ENCODE measurements at regions not wholly inside any gene's neighbourhood (a gene's known extent, or its start where the extent isn't known, plus 50 kb on each side); places are given as distances from the start of the nearest gene placed in this dataset.

- TF ChIP-seq CTCF (IDR thresholded peaks at IDR 0.05; ENCODE audit: low read length), result no peak
- TF ChIP-seq EZH2 (IDR thresholded peaks at IDR 0.05; ENCODE audit: borderline replicate concordance, low read length), result no peak
Observed at GRCh38 chr1:56400526-56400925, 178.8 kb downstream of the PLPP3 start.
